H9 (cell line): ENCODE measurements at regions not wholly inside any gene's neighbourhood (a gene's known extent, or its start where the extent isn't known, plus 50 kb on each side); places are given as distances from the start of the nearest gene placed in this dataset.
"Not testable (repeated sequence)": the region's sequence is repeated elsewhere in the genome, so short reads cannot be mapped to it uniquely, and the experiment has no call there.

Experiments used
- DNase-seq: peaks from one replicate; pipeline ENCODE4 v3.0.0-alpha.2; 2017
- H2AFZ ChIP-seq: one replicate; pipeline ENCODE4 v1.6.1; 2013; ENCODE audit warnings: mild to moderate bottlenecking, low read length, control low read depth, moderate library complexity
- H2AK5ac ChIP-seq: 2 replicates; pipeline ENCODE4 v1.6.1; 2013; ENCODE audit warnings: low read length, control low read depth, mixed read lengths; ENCODE audit not compliant: insufficient read length
- H2BK120ac ChIP-seq: one replicate; pipeline ENCODE4 v1.6.1; 2013; ENCODE audit warnings: low read depth, mild to moderate bottlenecking, low read length, control low read depth, inconsistent platforms; ENCODE audit not compliant: poor library complexity, severe bottlenecking
- H2BK12ac ChIP-seq: 2 replicates; pipeline ENCODE4 v1.6.1; 2013; ENCODE audit warnings: low read length, control low read depth, mixed read lengths, low read depth; ENCODE audit not compliant: insufficient read length
- H2BK15ac ChIP-seq: 2 replicates; pipeline ENCODE4 v1.6.1; 2013; ENCODE audit warnings: low read depth, low read length, control low read depth
- H2BK20ac ChIP-seq: one replicate; pipeline ENCODE4 v1.6.1; 2013; ENCODE audit warnings: low read depth, mild to moderate bottlenecking, low read length, control low read depth, inconsistent platforms; ENCODE audit not compliant: poor library complexity, severe bottlenecking
- H2BK5ac ChIP-seq: 2 replicates; pipeline ENCODE4 v1.6.1; 2013; ENCODE audit warnings: low read length, control low read depth, mixed read lengths; ENCODE audit not compliant: insufficient read length
- H3K14ac ChIP-seq: 2 replicates; pipeline ENCODE4 v1.6.1; 2013; ENCODE audit warnings: low read length, control low read depth; ENCODE audit not compliant: insufficient read depth
- H3K18ac ChIP-seq: 2 replicates; pipeline ENCODE4 v1.6.1; 2013; ENCODE audit warnings: low read depth, mild to moderate bottlenecking, mixed read lengths, low read length, control low read depth; ENCODE audit not compliant: insufficient read length
- H3K23ac ChIP-seq: 2 replicates; pipeline ENCODE4 v1.6.1; 2013; ENCODE audit warnings: low read length, control low read depth, mixed read lengths, low read depth; ENCODE audit not compliant: insufficient read length
- H3K23me2 ChIP-seq: 2 replicates; pipeline ENCODE4 v1.6.1; 2013; ENCODE audit warnings: low read depth, mild to moderate bottlenecking, mixed read lengths, low read length, control low read depth; ENCODE audit not compliant: insufficient read length, poor library complexity, severe bottlenecking
- H3K27ac ChIP-seq: 2 replicates; pipeline ENCODE4 v1.5.1; 2013; ENCODE audit warnings: low read length, control low read depth, mixed read lengths, low read depth; ENCODE audit not compliant: insufficient read length
- H3K27me3 ChIP-seq: 2 replicates; pipeline ENCODE4 v1.6.1; 2013; ENCODE audit warnings: low read length, control low read depth, inconsistent platforms; ENCODE audit not compliant: insufficient read depth
- H3K4ac ChIP-seq: 2 replicates; pipeline ENCODE4 v1.6.1; 2013; ENCODE audit warnings: low read depth, mild to moderate bottlenecking, control low read depth, inconsistent platforms, low read length, moderate library complexity
- H3K4me1 ChIP-seq: 2 replicates; pipeline ENCODE4 v1.6.1; 2013; ENCODE audit warnings: low read length, control low read depth, inconsistent platforms; ENCODE audit not compliant: insufficient read depth
- H3K4me2 ChIP-seq: 2 replicates; pipeline ENCODE4 v1.6.1; 2013; ENCODE audit warnings: low read length, control low read depth, mixed read lengths; ENCODE audit not compliant: insufficient read length, insufficient read depth
- H3K56ac ChIP-seq: 2 replicates; pipeline ENCODE4 v1.6.1; 2013; ENCODE audit warnings: low read depth, mild to moderate bottlenecking, mixed read lengths, low read length, control low read depth; ENCODE audit not compliant: insufficient read length
- H3K79me1 ChIP-seq: 2 replicates; pipeline ENCODE4 v1.6.1; 2013; ENCODE audit warnings: low read depth, mild to moderate bottlenecking, moderate library complexity, low read length, control low read depth, inconsistent platforms; ENCODE audit not compliant: insufficient read depth, poor library complexity, severe bottlenecking
- H3K79me2 ChIP-seq: 2 replicates; pipeline ENCODE4 v1.6.1; 2013; ENCODE audit warnings: low read length, control low read depth, inconsistent platforms; ENCODE audit not compliant: insufficient read depth
- H3K9ac ChIP-seq: 2 replicates; pipeline ENCODE4 v1.6.1; 2013; ENCODE audit warnings: low read length, control low read depth, mixed read lengths; ENCODE audit not compliant: insufficient read length; ENCODE audit errors: extremely low read depth
- H3K9me3 ChIP-seq: one replicate; pipeline ENCODE4 v1.6.1; 2013; ENCODE audit warnings: low read depth, low read length, inconsistent platforms; ENCODE audit not compliant: control insufficient read depth
- H3T11ph ChIP-seq: one replicate; pipeline ENCODE4 v1.6.1; 2013; ENCODE audit warnings: mild to moderate bottlenecking, low read length, control low read depth, inconsistent platforms
- H4K20me1 ChIP-seq: one replicate; pipeline ENCODE4 v1.6.1; 2013; ENCODE audit not compliant: control insufficient read depth, insufficient read length, insufficient read depth
- H4K5ac ChIP-seq: 2 replicates; pipeline ENCODE4 v1.6.1; 2013; ENCODE audit warnings: low read depth, mild to moderate bottlenecking, mixed read lengths, low read length, control low read depth; ENCODE audit not compliant: insufficient read length
- H4K8ac ChIP-seq: replicated peaks from 2 replicates; pipeline ENCODE4 v1.6.1; 2013; ENCODE audit warnings: low read length, control low read depth, mixed read lengths, low read depth; ENCODE audit not compliant: insufficient read length
- H4K91ac ChIP-seq: 2 replicates; pipeline ENCODE4 v1.6.1; 2013; ENCODE audit warnings: low read depth, mild to moderate bottlenecking, moderate library complexity, mixed read lengths, low read length, control low read depth; ENCODE audit not compliant: insufficient read length
- H3K27ac Mint-ChIP-seq, 3 experiments: 2 replicates in 2 of 3; 3 replicates in 1 of 3; pipeline ENCODE4 v1.8.0; 2020 to 2021; ENCODE audit warnings: mixed read lengths in 3 of 3, mild to moderate bottlenecking in 1 of 3, moderate library complexity in 1 of 3
- H3K27me3 Mint-ChIP-seq: 2 replicates; pipeline ENCODE4 v1.8.0; 2021; ENCODE audit warnings: low read depth, mild to moderate bottlenecking, moderate library complexity, mixed read lengths
- H3K36me3 Mint-ChIP-seq, 3 experiments: 2 replicates in 2 of 3; 3 replicates in 1 of 3; pipeline ENCODE4 v1.8.0; 2020 to 2021; ENCODE audit warnings: low read depth in 3 of 3, mixed read lengths in 3 of 3; ENCODE audit not compliant: insufficient read depth in 1 of 3
- H3K4me1 Mint-ChIP-seq, 2 experiments: 2 replicates each; pipeline ENCODE4 v1.8.0; 2020; ENCODE audit warnings: mixed read lengths in 2 of 2
- H3K4me3 Mint-ChIP-seq, 2 experiments: 2 replicates in 1 of 2; 3 replicates in 1 of 2; pipeline ENCODE4 v1.8.0; 2020 to 2021; ENCODE audit warnings: mild to moderate bottlenecking in 2 of 2, mixed read lengths in 2 of 2, moderate library complexity in 1 of 2
- H3K9me3 Mint-ChIP-seq, 2 experiments: 2 replicates in 1 of 2; 3 replicates in 1 of 2; pipeline ENCODE4 v1.8.0; 2020; ENCODE audit warnings: mild to moderate bottlenecking in 2 of 2, mixed read lengths in 2 of 2, moderate library complexity in 1 of 2
- WGBS: extraction: QIAGEN DNeasy Blood & Tissue Kit; methylation state at CpG from one replicate; pipeline ENCODE4 v1.1.7; 2013; ENCODE audit warnings: missing lambda C conversion rate, low lambda C conversion rate, mixed read lengths; ENCODE audit not compliant: insufficient read length; ENCODE audit errors: extremely low coverage; 5-methylcytosine and 5-hydroxymethylcytosine counted together
- TF ChIP-seq, protein P1 (sequence below): fragments of 200-600 bp; sonication (generic); conservative IDR thresholded peaks from 3 replicates; pipeline ENCODE4 v1.8.0; 2021; ENCODE audit warnings: antibody characterized with exemption, mild to moderate bottlenecking

DNA sequence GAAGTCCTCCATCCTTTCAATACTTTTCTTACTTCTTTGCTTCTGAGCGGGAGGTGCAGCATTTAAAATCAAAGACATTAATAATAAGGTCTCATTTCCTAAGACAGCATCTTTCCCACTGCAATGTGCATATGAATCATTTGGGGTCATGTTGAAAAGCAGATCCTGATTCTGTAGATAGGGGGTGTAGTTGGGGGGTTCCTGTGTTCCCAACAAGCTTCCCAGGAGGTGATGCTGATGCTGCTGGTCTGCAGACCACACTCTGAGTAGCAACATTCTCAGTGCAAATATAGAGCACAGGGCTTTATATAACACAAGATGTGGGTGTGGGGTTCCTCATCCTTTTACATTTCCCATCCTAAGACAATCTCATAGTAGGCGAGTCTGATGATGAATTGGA, 126.5 kb upstream of the PALM2AKAP2 start:
- H2BK20ac ChIP-seq: no peak overlapping the region
- H4K91ac ChIP-seq: no peak overlapping the region
- H3K9me3 Mint-ChIP-seq: no peaks in the 10 kb centered on the region; a peak in 2 of 5 replicates
- H4K20me1 ChIP-seq: no peaks in the 10 kb centered on the region
- no peak overlapping the region for H3K27ac ChIP-seq
- DNase-seq: no peak
- no peak overlapping the region for H2BK15ac ChIP-seq
- no peak overlapping the region for H3K9ac ChIP-seq
- no peak overlapping the region for H3K4ac ChIP-seq
- H3K79me1 ChIP-seq: no peaks in the 10 kb centered on the region
- H2AFZ ChIP-seq: no peak overlapping the region
- no peak overlapping the region for H3K14ac ChIP-seq
- no peak overlapping the region for H3K4me3 Mint-ChIP-seq
- H3K27me3 ChIP-seq: no peaks in the 10 kb centered on the region
- H3K4me1 Mint-ChIP-seq: peaks cover 0 to 9% of the 10 kb centered on the region in 2 experiments; a peak in 2 of 4 replicates
- no peak overlapping the region for H2BK120ac ChIP-seq
- H4K8ac ChIP-seq: no peak overlapping the region
- H2BK5ac ChIP-seq: no peak overlapping the region
- WGBS: no CpG with 5 or more reads among the region's 2 CpGs
- TF ChIP-seq, protein P1, sequence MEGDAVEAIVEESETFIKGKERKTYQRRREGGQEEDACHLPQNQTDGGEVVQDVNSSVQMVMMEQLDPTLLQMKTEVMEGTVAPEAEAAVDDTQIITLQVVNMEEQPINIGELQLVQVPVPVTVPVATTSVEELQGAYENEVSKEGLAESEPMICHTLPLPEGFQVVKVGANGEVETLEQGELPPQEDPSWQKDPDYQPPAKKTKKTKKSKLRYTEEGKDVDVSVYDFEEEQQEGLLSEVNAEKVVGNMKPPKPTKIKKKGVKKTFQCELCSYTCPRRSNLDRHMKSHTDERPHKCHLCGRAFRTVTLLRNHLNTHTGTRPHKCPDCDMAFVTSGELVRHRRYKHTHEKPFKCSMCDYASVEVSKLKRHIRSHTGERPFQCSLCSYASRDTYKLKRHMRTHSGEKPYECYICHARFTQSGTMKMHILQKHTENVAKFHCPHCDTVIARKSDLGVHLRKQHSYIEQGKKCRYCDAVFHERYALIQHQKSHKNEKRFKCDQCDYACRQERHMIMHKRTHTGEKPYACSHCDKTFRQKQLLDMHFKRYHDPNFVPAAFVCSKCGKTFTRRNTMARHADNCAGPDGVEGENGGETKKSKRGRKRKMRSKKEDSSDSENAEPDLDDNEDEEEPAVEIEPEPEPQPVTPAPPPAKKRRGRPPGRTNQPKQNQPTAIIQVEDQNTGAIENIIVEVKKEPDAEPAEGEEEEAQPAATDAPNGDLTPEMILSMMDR: no peak
- no peaks in the 10 kb centered on the region; a peak in 1 of 7 replicates for H3K36me3 Mint-ChIP-seq
- no peak overlapping the region for H3K56ac ChIP-seq
- H3K4me2 ChIP-seq: no peak overlapping the region
- no peak overlapping the region for H4K5ac ChIP-seq
- H3K9me3 ChIP-seq: no peaks in the 10 kb centered on the region
- H2BK12ac ChIP-seq: no peak overlapping the region
- no peaks in the 10 kb centered on the region; the same call in 1 of the 2 replicates for H3K4me1 ChIP-seq
- H3K27ac Mint-ChIP-seq: no peak overlapping the region
- H3K27me3 Mint-ChIP-seq: no peaks in the 10 kb centered on the region
- H3T11ph ChIP-seq: no peak overlapping the region
- no peaks in the 10 kb centered on the region for H3K79me2 ChIP-seq
- H3K23me2 ChIP-seq: no peaks in the 10 kb centered on the region
- no peak overlapping the region for H2AK5ac ChIP-seq
- no peak overlapping the region for H3K18ac ChIP-seq
- H3K23ac ChIP-seq: no peak overlapping the region

DNA sequence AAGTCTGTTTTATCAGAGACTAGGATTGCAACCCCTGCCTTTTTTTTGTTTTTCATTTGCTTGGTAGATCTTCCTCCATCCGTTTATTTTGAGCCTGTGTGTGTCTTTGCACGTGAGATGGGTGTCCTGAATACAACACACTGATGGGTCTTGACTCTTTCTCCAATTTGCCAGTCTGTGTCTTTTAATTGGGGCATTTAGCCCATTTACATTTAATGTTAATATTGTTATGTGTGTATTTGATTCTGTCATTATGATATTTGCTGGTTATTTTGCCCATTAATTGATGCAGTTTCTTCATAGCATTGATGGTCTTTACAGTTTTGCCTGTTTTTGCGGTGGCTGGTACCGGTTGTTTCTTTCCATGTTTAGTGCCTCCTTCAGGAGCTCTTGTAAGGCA, 116.0 kb upstream of the PALM2AKAP2 start:
- not testable (repeated sequence) for H2BK5ac ChIP-seq, H2BK15ac ChIP-seq, H3K4me2 ChIP-seq, H4K91ac ChIP-seq, H3K4me1 ChIP-seq, H3T11ph ChIP-seq, H2AK5ac ChIP-seq, H3K23me2 ChIP-seq, DNase-seq, H3K56ac ChIP-seq, H3K27ac Mint-ChIP-seq, H3K79me2 ChIP-seq, H3K23ac ChIP-seq, H2AFZ ChIP-seq, H4K5ac ChIP-seq, H3K9ac ChIP-seq, H3K9me3 ChIP-seq, H3K4ac ChIP-seq, H4K20me1 ChIP-seq, H3K79me1 ChIP-seq, H2BK120ac ChIP-seq, H2BK20ac ChIP-seq, H3K27ac ChIP-seq, H4K8ac ChIP-seq, H3K27me3 ChIP-seq, H3K4me3 Mint-ChIP-seq, H3K14ac ChIP-seq, H2BK12ac ChIP-seq, H3K18ac ChIP-seq
- H3K36me3 Mint-ChIP-seq: peaks cover 2 to 28% (median 2%) of the 10 kb centered on the region in 3 experiments; a peak in 3 of 7 replicates
- peaks cover 24% of the 10 kb centered on the region for H3K27me3 Mint-ChIP-seq
- H3K4me1 Mint-ChIP-seq: peaks cover 14 to 15% of the 10 kb centered on the region in 2 experiments
- peaks cover 13 to 15% of the 10 kb centered on the region in 2 experiments for H3K9me3 Mint-ChIP-seq
- WGBS: no CpG with 5 or more reads among the region's 4 CpGs
